SK-N-SH (cell line): ENCODE measurements at regions not wholly inside any gene's neighbourhood (a gene's known extent, or its start where the extent isn't known, plus 50 kb on each side); places are given as distances from the start of the nearest gene placed in this dataset.
A peak's percentile ranks its signal among the peaks of the same experiment; 100 is the strongest.

Experiments used
- CTCF ChIA-PET: fragments of 300-600, 350-600 bp; formaldehyde crosslinking; extraction: SDS; loops from one replicate; lab custom pipeline; 2021; lab: Yijun Ruan, JAX
- POLR2A ChIA-PET: fragments of 350-600 bp; sonication (Branson Sonifier 250); formaldehyde crosslinking; extraction: SDS; loops from one replicate; lab custom pipeline; 2020; ENCODE audit warnings: antibody characterized with exemption, inconsistent platforms; lab: Yijun Ruan, JAX
- DNase-seq: peaks from one replicate; pipeline ENCODE4 v3.0.0; 2012
- H2AFZ ChIP-seq: fragments of 200-600 bp; sonication (generic); 2 replicates; pipeline ENCODE4 v1.8.1; 2016; ENCODE audit warnings: antibody characterized with exemption, mild to moderate bottlenecking, low read depth
- H3F3A ChIP-seq: fragments of 200-600 bp; sonication (generic); replicated peaks from 2 replicates; pipeline ENCODE3; 2016; ENCODE audit warnings: antibody characterized with exemption, mild to moderate bottlenecking; ENCODE audit not compliant: insufficient read depth
- H3K27ac ChIP-seq, 2 experiments: fragments of 200-500 bp in 1 of 2; fragments of 200-600 bp in 1 of 2; sonication (Bioruptor generic) in 1 of 2; sonication (generic), shearing (Covaris generic) in 1 of 2; 2 replicates each; pipeline versions ENCODE4 v1.5.1 to v1.6.1; 2014 to 2016; ENCODE audit warnings: low read depth in 2 of 2, inconsistent platforms in 1 of 2, low read length in 1 of 2, mild to moderate bottlenecking in 1 of 2, mixed read lengths in 1 of 2
- H3K27me3 ChIP-seq: fragments of 200-600 bp; sonication (generic), shearing (Covaris generic); 2 replicates; pipeline ENCODE4 v1.6.1; 2016; ENCODE audit warnings: mixed run types; ENCODE audit not compliant: insufficient read depth
- H3K36me3 ChIP-seq, 2 experiments: fragments of 200-500 bp in 1 of 2; fragments of 200-600 bp in 1 of 2; sonication (Bioruptor generic) in 1 of 2; sonication (generic) in 1 of 2; replicated peaks in 1 of 2; 2 replicates each; pipeline versions ENCODE3 to v1.5.1; 2014 to 2016; ENCODE audit warnings: low read length in 1 of 2, mild to moderate bottlenecking in 1 of 2; ENCODE audit not compliant: insufficient read depth in 2 of 2, control insufficient read depth in 1 of 2
- H3K4me1 ChIP-seq, 2 experiments: fragments of 200-500 bp in 1 of 2; fragments of 200-600 bp in 1 of 2; sonication (Bioruptor generic) in 1 of 2; sonication (generic), shearing (Covaris generic) in 1 of 2; 2 replicates each; pipeline versions ENCODE4 v1.5.1 to v1.6.1; 2014 to 2016; ENCODE audit warnings: low read depth in 1 of 2, low read length in 1 of 2, mixed run types in 1 of 2; ENCODE audit not compliant: insufficient read depth in 2 of 2, control insufficient read depth in 1 of 2
- H3K4me2 ChIP-seq: fragments of 200-600 bp; sonication (generic), shearing (Covaris generic); 2 replicates; pipeline ENCODE4 v1.6.1; 2017; ENCODE audit warnings: mixed run types
- H3K4me3 ChIP-seq, 2 experiments: fragments of 200-500 bp in 1 of 2; fragments of 200-600 bp in 1 of 2; sonication (Bioruptor generic) in 1 of 2; sonication (generic), shearing (Covaris generic) in 1 of 2; 2 replicates each; pipeline versions ENCODE4 v1.5.1 to v1.8.1; 2014 to 2016; ENCODE audit warnings: low read depth in 2 of 2, inconsistent platforms in 1 of 2, low read length in 1 of 2, mild to moderate bottlenecking in 1 of 2, mixed read lengths in 1 of 2, moderate library complexity in 1 of 2
- H3K79me2 ChIP-seq: fragments of 200-600 bp; sonication (generic); 2 replicates; pipeline ENCODE4 v1.8.1; 2017; ENCODE audit warnings: mild to moderate bottlenecking; ENCODE audit not compliant: insufficient read depth
- H3K9ac ChIP-seq: fragments of 200-600 bp; sonication (generic); 2 replicates; pipeline ENCODE4 v1.6.1; 2017; ENCODE audit warnings: mixed run types
- H3K9me2 ChIP-seq: fragments of 200-600 bp; sonication (generic); 2 replicates; pipeline ENCODE4 v1.6.1; 2017; ENCODE audit warnings: mixed run types
- H3K9me3 ChIP-seq: fragments of 200-600 bp; sonication (generic); 2 replicates; pipeline ENCODE4 v1.6.1; 2017; ENCODE audit warnings: mixed run types, mild to moderate bottlenecking, moderate library complexity
- H4K20me1 ChIP-seq: fragments of 200-600 bp; sonication (generic); 2 replicates; pipeline ENCODE4 v1.6.1; 2017; ENCODE audit warnings: mild to moderate bottlenecking, mixed run types; ENCODE audit not compliant: insufficient read depth
- CTCF ChIP-seq: fragments of 200-600 bp; sonication (generic); IDR thresholded peaks from 2 replicates; pipeline ENCODE4 v1.6.1; 2017; ENCODE audit warnings: antibody characterized with exemption, mild to moderate bottlenecking, moderate library complexity
- EP300 ChIP-seq, 2 experiments: IDR thresholded peaks; 2 replicates each; pipeline versions ENCODE4 v1.4.0 to v1.6.1; 2012; ENCODE audit warnings: borderline replicate concordance in 1 of 2, low read depth in 1 of 2, low read length in 1 of 2
- FOXJ3 ChIP-seq: sonication (generic); formaldehyde crosslinking; IDR thresholded peaks from 2 replicates; pipeline ENCODE4 v1.5.1; 2020; ENCODE audit warnings: mild to moderate bottlenecking, missing genetic modification reagents
- GABPA ChIP-seq: IDR thresholded peaks from 2 replicates; pipeline ENCODE4 v1.4.0; 2012; ENCODE audit warnings: low read depth, mild to moderate bottlenecking
- GATA2 ChIP-seq: sonication (generic); formaldehyde crosslinking; IDR thresholded peaks from 2 replicates; pipeline ENCODE4 v1.5.0; 2020; ENCODE audit warnings: mild to moderate bottlenecking, missing genetic modification reagents
- JUND ChIP-seq: IDR thresholded peaks from 2 replicates; pipeline ENCODE4 v1.4.0; 2012
- MAX ChIP-seq: IDR thresholded peaks from 2 replicates; pipeline ENCODE4 v1.4.0; 2012; ENCODE audit warnings: low read depth
- NRF1 ChIP-seq: IDR thresholded peaks from 2 replicates; pipeline ENCODE4 v1.6.1; 2012; ENCODE audit warnings: low read depth, mild to moderate bottlenecking, low read length
- POLR2AphosphoS5 ChIP-seq: IDR thresholded peaks from 2 replicates; pipeline ENCODE4 v1.6.1; 2012; ENCODE audit warnings: low read depth, low read length
- TCF12 ChIP-seq: IDR thresholded peaks from 2 replicates; pipeline ENCODE4 v1.4.0; 2012
- USF1 ChIP-seq: IDR thresholded peaks from 2 replicates; pipeline ENCODE4 v1.4.0; 2012; ENCODE audit warnings: low read depth, borderline replicate concordance
- USF2 ChIP-seq: fragments of 150-350 bp; IDR thresholded peaks from 2 replicates; pipeline ENCODE4 v1.6.1; 2017; ENCODE audit warnings: antibody characterized with exemption, low read length, low read depth, borderline replicate concordance
- ZBTB33 ChIP-seq: IDR thresholded peaks from 2 replicates; pipeline ENCODE4 v1.4.0; 2012; ENCODE audit warnings: low read depth, borderline replicate concordance
- WGBS: methylation state at CpG from one replicate; pipeline ENCODE4 v1.1.6; 2017; ENCODE audit warnings: low lambda C conversion rate; 5-methylcytosine and 5-hydroxymethylcytosine counted together

GRCh38 chr6:9766240-9766915 is 648.5 kb downstream of the TFAP2A start:
- no peak overlapping the region for H3K4me3 ChIP-seq
- POLR2A ChIA-PET: no interaction called here
- no peaks in the 10 kb centered on the region for H3K9me2 ChIP-seq
- no peak for DNase-seq
- no peaks in the 10 kb centered on the region for H3K9me3 ChIP-seq
- no peak overlapping the region for H3K9ac ChIP-seq
- no peaks in the 10 kb centered on the region for H3K27me3 ChIP-seq
- no peaks in the 10 kb centered on the region for H3F3A ChIP-seq
- no peaks in the 10 kb centered on the region for H3K36me3 ChIP-seq
- no peak overlapping the region for H3K4me2 ChIP-seq
- no peaks in the 10 kb centered on the region for H3K4me1 ChIP-seq
- no peaks in the 10 kb centered on the region for H3K79me2 ChIP-seq
- CTCF ChIA-PET: no interaction called here
- no peaks in the 10 kb centered on the region for H4K20me1 ChIP-seq
- WGBS: 3% methylated on average over 6 of the region's 6 CpGs
- peak overlapping the region; percentile 43; the same call in 1 of the 2 replicates for H2AFZ ChIP-seq
- no peak for TF ChIP-seq CTCF
- no peak for TF ChIP-seq USF1
- TF ChIP-seq NRF1: no peak
- TF ChIP-seq ZBTB33: no peak
- TF ChIP-seq TCF12: no peak
- TF ChIP-seq JUND: no peak
- no peak for TF ChIP-seq USF2
- TF ChIP-seq GABPA: no peak
- H3K27ac ChIP-seq: peak overlapping the region in 1 of 2 experiments; percentile 60; a peak in 2 of 4 replicates

GRCh38 chr6:9761220-9761619 is 653.7 kb downstream of the TFAP2A start:
- WGBS: 4% methylated on average over 4 of the region's 4 CpGs
- CTCF ChIA-PET: no interaction called here

More at GRCh38 chr6:9761220-9761619, 653.7 kb downstream of the TFAP2A start:
- no peaks in the 10 kb centered on the region for H3K27me3 ChIP-seq
- DNase-seq: no peak
- no peak overlapping the region for H3K27ac ChIP-seq
- H3K79me2 ChIP-seq: no peaks in the 10 kb centered on the region
- no peaks in the 10 kb centered on the region for H3K9me2 ChIP-seq
- H3K4me3 ChIP-seq: no peak overlapping the region
- no peaks in the 10 kb centered on the region for H3F3A ChIP-seq
- H3K36me3 ChIP-seq: no peaks in the 10 kb centered on the region
- no peaks in the 10 kb centered on the region for H4K20me1 ChIP-seq
- no peak for TF ChIP-seq FOXJ3 (CRISPR knock-in tag)
- no peak for TF ChIP-seq MAX
- TF ChIP-seq GATA2: no peak
- no peak for TF ChIP-seq CTCF
- no peak for TF ChIP-seq USF2
- no peak for TF ChIP-seq EP300 (IDR thresholded peaks at IDR 0.05; ENCODE audit: borderline replicate concordance in 1 of 2, low read depth in 1 of 2, low read length in 1 of 2)
- TF ChIP-seq POLR2AphosphoS5: no peak
- H3K9ac ChIP-seq: no peak overlapping the region
- H3K4me2 ChIP-seq: no peak overlapping the region
- no peaks in the 10 kb centered on the region for H3K4me1 ChIP-seq
- POLR2A ChIA-PET: no interaction called here
- H3K9me3 ChIP-seq: no peaks in the 10 kb centered on the region
- H2AFZ ChIP-seq: no peak overlapping the region
